ENCODE measurements at regions not wholly inside any gene's neighbourhood (a gene's known extent, or its start where the extent isn't known, plus 50 kb on each side); places are given as distances from the start of the nearest gene placed in this dataset.

GRCh38 chr2:9081750-9082149 is 78.3 kb upstream of the MBOAT2 start:
- DNase-seq (ENCODE audit: low read depth) = no peak

- no peak for DNase-seq (ENCODE audit: low read depth)
Measured at GRCh38 chr2:9078405-9078804, 74.9 kb upstream of the MBOAT2 start.

- DNase-seq (ENCODE audit: low read depth) = no peak
Measured at GRCh38 chr2:9077691-9078090, 74.2 kb upstream of the MBOAT2 start.

GRCh38 chr2:9076755-9077154 is 73.3 kb upstream of the MBOAT2 start:
- DNase-seq (ENCODE audit: low read depth) = no peak

GRCh38 chr2:9076210-9076609 is 72.7 kb upstream of the MBOAT2 start:
- no peak for DNase-seq (ENCODE audit: low read depth)

- DNase-seq (ENCODE audit: low read depth) = no peak
Measured at GRCh38 chr2:9074930-9075329, 71.4 kb upstream of the MBOAT2 start.

- no peak for DNase-seq (ENCODE audit: low read depth)
Measured at GRCh38 chr2:9071584-9072124, 68.2 kb upstream of the MBOAT2 start.

- no peak for DNase-seq (ENCODE audit: low read depth)
Measured at GRCh38 chr2:9071032-9071431, 67.5 kb upstream of the MBOAT2 start.

GRCh38 chr2:9069543-9069942 is 66.1 kb upstream of the MBOAT2 start:
- no peak for DNase-seq (ENCODE audit: low read depth)

GRCh38 chr2:9065901-9066300 is 62.4 kb upstream of the MBOAT2 start:
- no peak for DNase-seq (ENCODE audit: low read depth)

- DNase-seq (ENCODE audit: low read depth) = no peak
Measured at GRCh38 chr2:9063023-9063606, 59.6 kb upstream of the MBOAT2 start.

GRCh38 chr2:9060819-9061218 is 57.3 kb upstream of the MBOAT2 start:
- DNase-seq (ENCODE audit: low read depth) = no peak

GRCh38 chr2:9057939-9058761 is 54.7 kb upstream of the MBOAT2 start:
- no peak for DNase-seq (ENCODE audit: low read depth)

GRCh38 chr2:9055471-9055870 is 52.0 kb upstream of the MBOAT2 start:
- DNase-seq (ENCODE audit: low read depth) = no peak

GRCh38 chr2:9053534-9053931 is 50.0 kb upstream of the MBOAT2 start:
- no peak for DNase-seq (ENCODE audit: low read depth)

Data from stimulated activated CD8-positive, alpha-beta memory T cell treated with anti-CD3 and anti-CD28 coated beads, Interleukin-15, amount 100 ng/mL, for 24 hours (primary cell).